ENCODE measurements at regions not wholly inside any gene's neighbourhood (a gene's known extent, or its start where the extent isn't known, plus 50 kb on each side); places are given as distances from the start of the nearest gene placed in this dataset.

DNA sequence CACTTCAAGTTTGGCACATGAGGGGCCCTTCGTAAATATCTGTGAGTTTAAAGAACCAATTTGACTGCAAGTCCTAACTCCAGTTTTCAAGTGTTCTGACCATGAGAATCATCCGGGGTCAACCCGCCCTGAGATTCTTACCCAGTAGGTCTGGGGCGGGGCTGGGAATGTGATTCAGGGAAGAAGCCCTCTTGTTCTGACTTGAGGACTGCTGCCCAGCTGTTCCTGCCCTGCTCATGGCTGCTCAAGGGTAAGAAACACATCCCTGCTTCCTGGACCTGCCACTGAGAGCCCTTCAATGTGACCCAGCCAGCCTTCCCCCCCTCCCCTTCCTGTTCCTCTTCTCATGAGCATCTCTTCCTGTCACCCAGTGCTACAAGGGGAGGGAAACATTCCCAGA lies 92.7 kb upstream of the PGRMC2 start:
- DNase-seq, result no peak

DNA sequence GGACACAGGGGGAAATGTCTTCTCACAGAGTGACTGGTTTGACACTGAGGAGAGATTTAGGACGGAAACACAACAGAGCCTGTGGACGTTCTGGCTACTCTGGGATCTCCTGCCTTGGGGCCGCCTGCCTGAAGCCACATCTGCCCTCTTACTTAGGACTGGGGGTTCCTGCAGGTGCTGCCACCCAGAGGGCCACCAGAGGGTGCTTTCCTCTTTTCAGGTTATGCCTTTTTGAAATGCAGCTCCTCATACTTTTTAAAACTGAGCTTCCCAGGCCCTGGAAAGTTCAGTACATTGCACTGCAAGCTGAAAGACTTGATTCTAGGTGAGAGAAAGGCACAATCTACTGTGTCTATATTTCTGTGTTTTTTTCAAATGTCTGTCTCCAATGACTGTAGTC lies 92.2 kb upstream of the PGRMC2 start:
- DNase-seq, result peak in 1 of 2 donors; percentile 8

DNA sequence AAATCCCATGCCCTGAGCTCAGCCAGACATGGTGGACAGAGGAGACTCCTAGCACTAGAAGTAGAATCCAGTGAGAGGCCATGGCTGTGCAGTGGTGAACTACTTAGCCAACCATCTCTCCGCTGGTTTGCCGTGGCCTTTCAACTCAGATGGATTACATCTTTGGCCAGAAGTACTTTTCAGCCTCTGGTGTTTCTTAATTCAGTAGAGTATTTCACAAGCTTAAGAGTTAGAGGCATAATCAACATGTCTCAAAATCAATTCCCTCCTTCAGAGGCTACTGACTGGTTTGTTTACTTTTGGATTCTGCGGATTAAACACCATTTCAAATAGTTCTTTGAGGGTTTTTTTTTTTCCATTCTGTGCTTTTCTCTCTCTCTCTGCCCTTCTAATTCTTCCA lies 91.1 kb upstream of the PGRMC2 start:
- no peak for DNase-seq

DNA sequence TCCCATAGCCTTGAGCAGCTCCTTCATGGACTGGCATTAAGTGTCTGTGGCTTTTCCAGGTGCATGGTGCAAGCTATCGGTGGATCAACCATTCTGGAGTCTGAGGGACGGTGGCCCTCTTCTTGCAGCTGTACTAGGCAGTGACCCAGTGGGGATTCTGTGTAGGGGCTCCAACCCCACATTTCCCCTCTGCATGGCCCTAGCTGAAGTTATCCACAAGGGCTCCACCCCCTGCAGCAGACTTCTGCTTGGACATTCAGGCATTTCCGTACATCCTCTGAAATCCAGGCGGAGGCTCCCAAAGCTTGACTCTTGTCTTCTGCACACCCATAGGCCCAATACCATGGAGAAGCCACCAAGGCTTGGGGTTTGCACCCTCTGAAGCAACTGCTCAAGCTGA lies 89.3 kb upstream of the PGRMC2 start:
- DNase-seq, result no peak

DNA sequence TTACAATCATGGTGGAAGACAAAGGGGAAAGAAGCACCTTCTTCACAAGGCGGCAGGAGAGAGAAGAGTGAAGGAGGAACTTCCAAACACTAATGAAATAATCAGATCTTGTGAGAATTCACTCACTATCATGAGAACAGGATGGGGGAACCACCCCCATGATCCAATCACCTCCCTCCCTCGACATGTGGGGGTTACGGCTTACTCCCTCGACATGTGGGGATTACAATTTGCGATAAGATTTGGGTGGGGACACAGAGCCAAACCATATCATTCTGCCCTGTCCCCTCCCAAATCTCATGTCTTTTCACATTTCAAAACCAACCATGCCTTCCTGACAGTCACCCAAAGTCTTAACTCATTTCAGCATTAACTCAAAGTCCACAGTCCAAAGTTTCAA lies 88.7 kb upstream of the PGRMC2 start:
- DNase-seq, result no peak

DNA sequence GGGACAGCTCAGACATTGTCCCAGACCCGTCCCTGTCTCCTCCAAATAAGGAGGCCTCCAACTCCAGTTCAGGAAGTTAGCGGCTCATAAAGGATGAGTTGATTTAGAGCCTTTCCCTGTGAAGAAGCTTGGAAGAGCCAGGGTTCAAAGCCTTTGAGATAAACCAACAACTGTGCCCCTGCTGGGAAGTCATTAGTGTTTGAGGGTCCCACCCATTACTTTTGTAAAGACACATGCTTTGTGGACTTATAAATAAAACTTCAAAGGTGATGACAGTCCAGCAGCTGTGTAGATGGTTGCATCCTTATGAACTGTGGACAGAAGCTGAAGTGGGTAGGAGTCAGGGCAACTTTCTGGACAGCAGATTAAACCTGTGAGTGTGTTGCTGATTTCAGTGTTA lies 86.0 kb upstream of the PGRMC2 start:
- DNase-seq, result no peak

DNA sequence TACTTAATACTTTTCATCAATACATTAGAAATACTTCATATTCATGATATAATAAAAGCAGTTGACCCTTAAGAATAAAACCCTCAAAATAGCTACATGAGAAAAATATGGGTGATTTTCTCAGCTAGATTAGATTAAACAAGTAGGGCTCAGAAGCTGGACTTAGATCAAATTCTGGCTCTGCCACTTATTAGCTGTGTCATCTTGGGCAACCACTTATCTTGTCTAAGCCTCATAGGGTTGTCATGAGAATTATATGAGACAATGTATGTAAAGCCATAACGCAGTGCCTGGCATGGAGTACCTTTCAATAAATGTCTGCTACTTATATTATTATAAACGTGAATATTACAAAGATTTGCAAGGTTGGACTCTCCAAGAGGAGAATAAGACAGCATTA lies 84.3 kb upstream of the PGRMC2 start:
- no peak for DNase-seq

DNA sequence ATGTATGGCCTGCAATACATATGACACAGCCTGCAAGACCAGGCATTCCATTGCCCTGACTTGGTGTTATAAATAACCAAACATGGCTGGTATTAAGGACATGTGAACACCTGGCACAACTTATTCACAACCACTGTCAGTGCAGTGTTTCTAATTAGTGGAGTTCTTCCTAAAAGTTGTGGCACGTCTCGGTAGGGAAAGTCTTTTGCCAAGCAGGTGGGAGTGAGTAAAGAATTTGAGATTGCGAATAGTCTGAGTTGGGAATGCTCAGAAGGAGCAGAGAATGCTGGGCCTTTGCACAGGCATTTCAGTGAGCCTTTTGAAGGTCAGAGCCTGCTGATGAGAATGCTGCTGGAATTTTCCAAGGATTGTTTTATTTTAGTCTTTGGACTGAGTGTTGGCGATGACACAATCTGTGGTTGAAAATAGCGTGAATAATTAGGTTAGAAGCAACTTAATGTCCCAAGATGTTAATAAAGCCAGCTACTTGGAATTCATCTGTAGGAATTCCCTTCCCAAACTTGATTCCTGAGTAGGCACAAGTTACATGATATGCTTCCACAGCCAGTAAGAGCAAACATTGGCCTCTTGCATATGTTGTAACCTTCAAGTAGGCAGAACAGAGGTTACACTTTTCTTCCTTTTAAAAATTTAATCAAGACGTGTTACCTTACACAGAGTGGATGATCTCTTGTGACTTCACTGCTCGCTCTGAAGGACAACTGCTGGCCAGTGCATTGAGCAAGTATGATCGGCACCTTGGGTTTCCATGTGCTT lies 83.6 kb upstream of the PGRMC2 start:
- DNase-seq, result no peak

DNA sequence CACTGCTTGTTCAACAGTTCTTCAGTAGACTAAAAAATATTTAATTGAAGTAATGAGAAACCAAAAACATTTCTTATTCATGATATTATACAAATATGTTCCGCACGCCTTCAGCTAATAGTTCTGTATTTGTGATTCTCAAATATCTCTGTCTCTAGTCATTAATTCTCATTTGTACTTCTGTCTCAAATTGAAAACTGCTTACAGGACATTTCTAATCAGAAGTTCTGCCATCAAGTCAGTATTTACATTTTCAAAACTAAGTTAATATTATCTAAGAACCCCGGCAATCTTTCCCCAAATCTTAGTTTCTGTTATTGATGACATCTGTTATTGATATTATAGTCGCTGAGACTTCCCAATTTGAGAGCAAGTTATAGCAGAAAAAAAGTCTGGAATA lies 78.6 kb upstream of the PGRMC2 start:
- DNase-seq, result no peak

DNA sequence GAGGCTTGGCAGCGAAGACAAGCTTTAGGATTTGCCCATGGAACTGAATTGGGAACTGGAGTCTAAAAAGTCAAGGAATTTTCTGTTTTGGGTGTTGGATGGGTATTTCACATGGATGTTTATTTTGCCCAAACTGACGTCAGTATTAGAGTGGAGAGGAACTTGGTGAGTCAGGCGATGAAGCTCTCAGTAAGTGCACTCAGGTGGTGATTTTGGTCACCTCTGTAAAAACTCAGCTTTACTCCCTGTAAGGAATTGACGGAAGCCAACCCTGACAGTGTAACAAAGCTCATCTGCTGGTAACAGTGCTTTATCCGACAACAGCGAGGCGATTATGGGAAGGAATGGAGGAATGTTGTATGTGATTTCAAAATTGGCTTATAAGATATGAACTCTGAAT lies 77.0 kb upstream of the PGRMC2 start:
- no peak for DNase-seq

DNA sequence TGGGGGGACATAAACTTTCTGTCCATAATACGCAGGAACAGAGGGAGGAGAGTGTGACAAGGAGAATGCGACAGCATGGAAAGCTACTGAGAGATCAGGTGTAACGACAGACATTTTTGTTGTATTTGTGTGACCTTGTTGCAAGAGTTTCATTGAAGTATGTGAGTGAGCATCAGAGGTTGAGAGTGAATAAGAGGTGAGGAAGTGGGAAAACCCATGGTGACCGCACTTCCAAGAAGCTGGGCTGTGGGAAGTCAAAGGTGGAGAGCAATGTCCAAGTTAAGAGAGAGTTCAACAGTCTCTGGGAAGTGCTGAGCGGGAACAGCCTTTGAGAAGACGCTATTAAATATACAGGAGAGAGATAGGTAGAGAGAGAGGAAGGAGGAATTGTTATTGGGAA lies 76.4 kb upstream of the PGRMC2 start:
- DNase-seq, result no peak

DNA sequence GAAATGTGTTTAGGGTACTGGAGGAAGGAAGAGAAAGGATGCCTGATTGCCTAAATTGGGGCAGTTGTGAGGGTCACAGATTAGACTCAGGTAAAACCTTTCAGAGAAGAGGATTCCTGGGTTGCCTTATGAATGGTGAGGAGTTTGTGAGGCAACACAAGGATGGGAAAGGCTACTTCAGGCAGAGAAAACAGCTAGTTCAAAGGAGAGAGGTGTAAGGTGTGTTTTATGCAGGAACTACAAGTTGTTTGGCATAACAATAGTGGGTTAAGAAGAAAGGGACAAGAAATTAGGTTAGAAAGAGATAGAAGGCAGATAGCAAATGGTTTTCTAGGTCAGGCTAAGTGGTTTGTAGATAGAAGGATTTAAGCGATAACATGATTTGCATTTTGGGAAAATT lies 75.1 kb upstream of the PGRMC2 start:
- no peak for DNase-seq

DNA sequence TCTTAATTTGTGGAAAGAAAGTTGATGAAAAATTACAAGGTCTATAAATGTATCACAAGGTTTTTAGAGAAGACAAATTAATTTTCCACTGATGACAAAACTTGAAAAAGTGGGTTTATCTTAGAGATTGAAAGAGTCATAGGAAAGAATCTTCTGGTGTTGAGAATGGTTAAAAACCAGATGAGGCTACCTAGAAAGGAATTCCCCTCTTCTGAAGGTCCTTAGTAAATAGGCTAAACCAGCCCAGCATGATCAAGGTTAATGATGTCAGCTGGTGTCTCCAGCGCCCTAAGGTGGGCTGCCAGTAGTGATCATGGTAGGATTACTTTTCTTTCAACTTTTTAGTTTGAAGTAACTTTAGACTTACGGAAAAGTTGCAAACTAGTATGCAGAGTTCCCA lies 71.8 kb upstream of the PGRMC2 start:
- no peak for DNase-seq

DNA sequence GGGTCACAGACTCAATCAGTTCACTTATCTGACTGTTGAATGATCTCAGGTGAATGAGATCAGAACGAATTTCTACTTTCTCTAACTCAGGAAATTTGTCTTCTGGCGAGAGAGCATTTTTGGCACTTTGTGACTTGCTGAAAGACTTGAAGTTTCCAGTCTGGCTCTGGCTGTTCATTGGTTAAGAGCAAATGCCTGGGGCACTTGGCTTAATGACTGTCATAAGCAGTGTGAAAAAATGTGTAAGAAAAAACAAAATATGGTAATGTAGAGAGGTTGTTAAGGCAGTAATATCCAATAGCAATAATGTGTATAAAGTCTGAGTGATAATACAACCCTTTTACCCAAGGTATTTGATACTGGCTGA lies 71.3 kb upstream of the PGRMC2 start:
- no peak for DNase-seq

DNA sequence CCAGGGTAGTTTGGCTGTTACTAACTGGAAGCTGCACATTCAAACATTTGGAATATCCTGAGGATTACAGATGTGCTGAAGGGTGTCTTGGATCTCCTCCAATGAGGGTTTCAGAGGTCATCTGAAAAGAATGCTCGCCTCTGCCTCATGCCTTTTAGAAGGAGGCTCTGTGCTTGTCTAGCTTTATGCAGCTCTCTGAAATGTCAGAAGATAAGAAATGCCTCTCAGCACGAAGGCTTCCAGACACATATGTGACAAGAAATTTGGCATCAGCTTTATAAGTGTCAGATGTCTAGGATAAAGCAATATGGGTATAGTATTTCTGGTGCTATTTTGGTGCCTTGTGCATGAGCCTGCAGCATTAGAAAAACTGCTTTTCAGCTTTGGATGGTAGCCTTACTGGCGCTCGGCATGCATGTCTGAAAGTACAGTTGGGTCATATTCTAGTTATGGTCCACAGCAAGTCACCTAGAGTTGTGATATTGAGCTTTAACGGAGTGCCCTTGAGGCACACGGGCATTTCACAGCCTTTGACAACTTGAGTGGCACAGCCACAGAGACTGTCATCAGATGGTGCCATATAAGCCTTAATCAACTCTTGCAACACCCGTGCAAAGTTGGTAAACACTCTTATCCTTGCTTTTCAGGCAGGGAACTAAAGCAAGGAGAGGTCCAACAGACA lies 70.8 kb upstream of the PGRMC2 start:
- DNase-seq, result no peak

DNA sequence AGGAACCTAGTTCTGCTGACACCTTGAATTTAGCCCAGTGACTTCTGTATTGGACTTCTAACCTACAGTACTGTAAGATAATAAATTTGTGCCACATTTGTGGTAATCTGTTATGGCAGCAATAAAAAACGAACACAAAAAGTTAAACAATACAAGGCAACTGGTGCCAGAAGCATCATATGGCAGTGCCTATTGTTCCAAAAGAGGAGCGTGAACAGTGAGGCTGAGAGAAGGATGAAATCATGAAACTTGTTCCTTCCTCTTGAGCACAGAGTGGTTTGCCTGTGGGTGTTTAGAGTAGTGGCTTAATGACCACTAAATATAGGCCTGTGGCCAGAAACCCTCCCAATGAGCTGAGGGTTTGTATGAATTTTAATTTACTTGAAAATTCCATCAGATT lies 69.7 kb upstream of the PGRMC2 start:
- no peak for DNase-seq

DNA sequence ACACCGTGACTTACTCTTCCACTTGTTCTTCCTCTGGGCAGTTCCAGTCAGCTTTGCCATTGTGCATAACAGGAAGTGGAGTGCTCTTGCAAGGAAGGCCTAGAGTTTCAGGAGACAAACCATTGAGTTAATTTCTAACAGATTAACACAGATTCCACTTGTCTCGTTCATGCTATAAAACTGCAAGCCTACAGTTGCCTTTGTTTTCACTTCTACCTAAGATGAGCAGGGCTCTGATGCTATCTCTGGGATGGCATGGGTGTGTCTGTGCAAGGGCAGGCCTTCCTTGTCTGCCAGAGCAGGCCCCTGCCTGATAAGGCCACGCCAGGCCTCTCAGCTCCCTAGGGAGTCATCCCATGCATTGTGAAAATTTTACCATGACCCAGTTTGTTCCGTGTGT lies 67.7 kb upstream of the PGRMC2 start:
- DNase-seq, result no peak

DNA sequence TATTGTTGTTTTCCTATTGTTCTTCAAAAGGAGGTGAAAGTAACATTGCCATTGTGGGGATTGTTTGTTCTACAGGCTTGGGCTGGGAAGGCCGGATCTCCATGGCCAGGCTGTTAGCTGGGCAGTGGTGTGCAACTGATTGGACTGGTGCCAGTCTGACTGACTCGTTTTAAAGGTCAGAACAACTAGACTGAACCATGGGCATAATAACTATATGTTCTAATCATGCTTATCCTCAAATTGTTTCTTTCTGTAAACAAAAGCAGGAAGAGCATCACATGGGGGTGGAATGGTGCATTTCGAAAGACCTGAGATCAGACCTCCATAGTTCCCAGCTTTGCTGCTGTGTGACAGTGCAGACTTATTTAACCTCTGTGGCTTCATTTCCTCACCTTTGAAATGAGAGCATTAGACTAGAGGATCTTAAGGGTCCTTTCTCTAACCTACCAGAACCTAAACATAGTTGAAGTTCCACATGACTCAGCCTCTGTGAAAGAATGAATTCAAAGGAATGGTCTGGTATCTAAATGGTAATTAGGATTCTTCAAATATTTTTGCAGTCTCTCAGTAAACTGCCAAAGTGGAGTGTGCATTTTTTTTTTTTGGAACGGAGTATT lies 66.7 kb upstream of the PGRMC2 start:
- DNase-seq, result no peak

DNA sequence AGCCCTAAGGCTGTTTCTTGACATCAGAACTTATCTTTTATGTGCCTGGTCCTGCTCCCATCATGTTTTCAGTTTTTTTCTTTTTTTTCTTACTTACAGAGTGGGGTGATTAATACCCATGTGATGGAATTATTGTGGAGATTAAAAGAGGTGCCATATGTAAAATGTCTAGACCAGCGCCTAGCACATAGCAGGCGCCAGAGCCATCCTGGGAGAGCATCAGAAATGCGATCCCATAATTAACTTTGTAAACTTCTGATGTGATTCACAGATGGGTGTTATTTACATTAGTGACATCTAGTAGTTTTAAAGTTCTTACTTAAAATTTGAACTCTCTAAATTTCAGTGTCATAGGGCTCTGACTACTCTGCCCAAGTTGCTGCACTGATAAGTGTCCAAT lies 66.2 kb upstream of the PGRMC2 start:
- DNase-seq, result no peak

DNA sequence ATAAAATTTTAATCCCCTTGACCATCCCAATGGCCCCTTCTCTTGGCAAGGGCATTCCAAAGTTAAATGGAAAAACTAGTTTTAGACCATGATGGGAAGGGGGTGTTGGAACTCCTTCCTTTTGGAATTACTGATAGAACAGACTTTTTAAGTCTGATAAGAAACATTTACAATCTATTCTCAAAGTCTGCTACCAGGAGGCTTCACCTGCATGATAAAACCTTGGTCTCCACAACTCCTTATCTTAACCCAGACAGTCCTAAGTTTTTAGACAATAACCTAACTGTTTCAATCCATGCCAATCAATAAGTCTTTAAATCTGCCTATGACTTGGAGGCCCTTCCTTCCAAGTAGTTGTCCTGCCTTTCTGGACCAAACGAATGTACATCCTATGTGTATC lies 63.9 kb upstream of the PGRMC2 start:
- no peak for DNase-seq

DNA sequence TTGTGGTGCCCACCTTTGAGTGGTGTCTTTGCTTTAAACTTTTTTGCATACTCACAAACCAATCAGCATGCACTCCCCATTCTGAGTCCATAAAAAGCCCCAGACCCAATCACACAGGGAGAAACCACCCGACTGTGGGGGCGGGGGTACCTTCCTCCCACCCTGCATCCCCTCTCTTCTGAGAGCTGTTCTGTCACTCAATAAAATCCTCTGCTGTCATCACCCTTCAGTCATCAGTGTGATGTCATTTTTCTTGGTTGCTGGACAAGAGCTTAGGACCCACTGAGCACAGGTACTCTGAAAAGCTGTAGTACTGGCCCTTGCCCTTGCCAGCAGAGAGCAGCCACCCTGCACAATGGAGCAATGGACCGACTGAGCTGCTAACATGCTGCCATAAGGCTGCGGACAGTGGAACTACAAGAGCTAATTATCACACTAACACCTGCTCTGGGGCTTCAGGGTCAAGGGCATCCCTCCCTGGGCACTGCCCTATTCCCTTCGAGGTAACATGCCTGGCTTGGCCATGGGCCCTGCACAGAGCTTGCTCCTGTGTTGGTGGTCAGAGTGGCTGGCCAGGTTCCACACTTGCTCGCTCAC lies 62.9 kb upstream of the PGRMC2 start:
- no peak for DNase-seq

DNA sequence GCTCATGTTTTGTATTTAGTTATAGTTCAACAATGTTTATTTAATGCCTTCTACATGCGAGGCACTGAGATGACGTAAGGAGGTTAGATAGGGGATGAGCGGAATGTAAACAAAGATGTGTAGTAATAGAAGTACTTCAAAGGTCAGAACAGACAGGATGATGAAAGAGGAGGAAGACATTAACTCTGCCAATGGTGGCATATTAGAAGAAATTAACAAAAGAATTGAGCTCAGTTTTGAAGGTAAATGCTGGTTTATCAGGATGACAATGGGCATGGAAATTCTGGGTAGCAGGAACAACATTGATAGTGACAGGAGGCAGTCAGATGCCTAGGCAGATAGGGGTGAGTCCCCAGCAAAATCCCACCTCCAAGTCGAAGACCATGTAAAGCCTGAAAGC lies 62.3 kb upstream of the PGRMC2 start:
- DNase-seq, result no peak

DNA sequence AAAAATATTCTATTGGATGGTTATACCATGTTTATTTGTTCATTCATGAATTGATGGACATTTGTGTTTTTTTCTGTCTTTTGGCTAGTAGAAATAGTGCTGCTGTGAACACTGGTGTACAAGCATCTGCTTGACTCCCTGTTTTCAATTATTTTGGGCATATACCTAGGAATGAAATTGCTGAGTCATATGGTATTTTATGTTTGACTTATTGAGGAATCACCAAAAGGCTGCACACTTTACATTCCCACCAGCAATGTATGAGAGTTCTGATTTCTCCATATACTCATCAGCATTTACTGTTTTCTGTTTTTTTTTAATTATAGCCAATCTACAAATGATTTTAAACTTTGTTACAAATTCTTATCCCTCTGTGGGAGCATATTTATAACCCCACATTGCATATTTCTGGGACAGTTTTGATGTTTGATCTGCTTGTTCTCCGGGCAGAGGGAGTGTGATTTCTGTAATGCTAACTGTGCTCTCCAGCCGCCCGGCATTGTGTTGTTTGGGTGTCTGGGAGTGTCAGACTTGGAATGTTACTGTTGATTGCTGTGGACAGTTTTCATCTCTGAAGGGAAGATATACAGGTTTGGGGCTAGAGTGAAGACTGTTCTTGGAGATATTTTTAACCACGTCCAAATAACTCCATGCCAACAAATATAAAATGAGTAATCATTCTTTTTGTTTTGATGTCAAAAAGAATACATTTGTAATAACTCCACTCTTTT lies 60.5 kb upstream of the PGRMC2 start:
- no peak for DNase-seq

All from stimulated activated CD4-positive, alpha-beta T cell treated with anti-CD3 and anti-CD28 coated beads, Interleukin-2, amount 100 ng/mL, for 24 hours (primary cell).